SK-N-SH (cell line): ENCODE measurements at regions not wholly inside any gene's neighbourhood (a gene's known extent, or its start where the extent isn't known, plus 50 kb on each side); places are given as distances from the start of the nearest gene placed in this dataset.

ENCODE experiments used
- CTCF ChIA-PET: fragments of 300-600, 350-600 bp; formaldehyde crosslinking; extraction: SDS; loops from one replicate; lab custom pipeline; 2021; lab: Yijun Ruan, JAX
- POLR2A ChIA-PET: fragments of 350-600 bp; sonication (Branson Sonifier 250); formaldehyde crosslinking; extraction: SDS; loops from one replicate; lab custom pipeline; 2020; ENCODE audit warnings: antibody characterized with exemption, inconsistent platforms; lab: Yijun Ruan, JAX
- DNase-seq: peaks from one replicate; pipeline ENCODE4 v3.0.0; 2012
- H2AFZ ChIP-seq: fragments of 200-600 bp; sonication (generic); 2 replicates; pipeline ENCODE4 v1.8.1; 2016; ENCODE audit warnings: antibody characterized with exemption, mild to moderate bottlenecking, low read depth
- H3F3A ChIP-seq: fragments of 200-600 bp; sonication (generic); replicated peaks from 2 replicates; pipeline ENCODE3; 2016; ENCODE audit warnings: antibody characterized with exemption, mild to moderate bottlenecking; ENCODE audit not compliant: insufficient read depth
- H3K27ac ChIP-seq, 2 experiments: fragments of 200-500 bp in 1 of 2; fragments of 200-600 bp in 1 of 2; sonication (Bioruptor generic) in 1 of 2; sonication (generic), shearing (Covaris generic) in 1 of 2; 2 replicates each; pipeline versions ENCODE4 v1.5.1 to v1.6.1; 2014 to 2016; ENCODE audit warnings: low read depth in 2 of 2, inconsistent platforms in 1 of 2, low read length in 1 of 2, mild to moderate bottlenecking in 1 of 2, mixed read lengths in 1 of 2
- H3K27me3 ChIP-seq: fragments of 200-600 bp; sonication (generic), shearing (Covaris generic); 2 replicates; pipeline ENCODE4 v1.6.1; 2016; ENCODE audit warnings: mixed run types; ENCODE audit not compliant: insufficient read depth
- H3K36me3 ChIP-seq, 2 experiments: fragments of 200-500 bp in 1 of 2; fragments of 200-600 bp in 1 of 2; sonication (Bioruptor generic) in 1 of 2; sonication (generic) in 1 of 2; replicated peaks in 1 of 2; 2 replicates each; pipeline versions ENCODE3 to v1.5.1; 2014 to 2016; ENCODE audit warnings: low read length in 1 of 2, mild to moderate bottlenecking in 1 of 2; ENCODE audit not compliant: insufficient read depth in 2 of 2, control insufficient read depth in 1 of 2
- H3K4me1 ChIP-seq, 2 experiments: fragments of 200-500 bp in 1 of 2; fragments of 200-600 bp in 1 of 2; sonication (Bioruptor generic) in 1 of 2; sonication (generic), shearing (Covaris generic) in 1 of 2; 2 replicates each; pipeline versions ENCODE4 v1.5.1 to v1.6.1; 2014 to 2016; ENCODE audit warnings: low read depth in 1 of 2, low read length in 1 of 2, mixed run types in 1 of 2; ENCODE audit not compliant: insufficient read depth in 2 of 2, control insufficient read depth in 1 of 2
- H3K4me2 ChIP-seq: fragments of 200-600 bp; sonication (generic), shearing (Covaris generic); 2 replicates; pipeline ENCODE4 v1.6.1; 2017; ENCODE audit warnings: mixed run types
- H3K4me3 ChIP-seq, 2 experiments: fragments of 200-500 bp in 1 of 2; fragments of 200-600 bp in 1 of 2; sonication (Bioruptor generic) in 1 of 2; sonication (generic), shearing (Covaris generic) in 1 of 2; 2 replicates each; pipeline versions ENCODE4 v1.5.1 to v1.8.1; 2014 to 2016; ENCODE audit warnings: low read depth in 2 of 2, inconsistent platforms in 1 of 2, low read length in 1 of 2, mild to moderate bottlenecking in 1 of 2, mixed read lengths in 1 of 2, moderate library complexity in 1 of 2
- H3K79me2 ChIP-seq: fragments of 200-600 bp; sonication (generic); 2 replicates; pipeline ENCODE4 v1.8.1; 2017; ENCODE audit warnings: mild to moderate bottlenecking; ENCODE audit not compliant: insufficient read depth
- H3K9ac ChIP-seq: fragments of 200-600 bp; sonication (generic); 2 replicates; pipeline ENCODE4 v1.6.1; 2017; ENCODE audit warnings: mixed run types
- H3K9me2 ChIP-seq: fragments of 200-600 bp; sonication (generic); 2 replicates; pipeline ENCODE4 v1.6.1; 2017; ENCODE audit warnings: mixed run types
- H3K9me3 ChIP-seq: fragments of 200-600 bp; sonication (generic); 2 replicates; pipeline ENCODE4 v1.6.1; 2017; ENCODE audit warnings: mixed run types, mild to moderate bottlenecking, moderate library complexity
- H4K20me1 ChIP-seq: fragments of 200-600 bp; sonication (generic); 2 replicates; pipeline ENCODE4 v1.6.1; 2017; ENCODE audit warnings: mild to moderate bottlenecking, mixed run types; ENCODE audit not compliant: insufficient read depth
- CTCF ChIP-seq: fragments of 200-600 bp; sonication (generic); IDR thresholded peaks from 2 replicates; pipeline ENCODE4 v1.6.1; 2017; ENCODE audit warnings: antibody characterized with exemption, mild to moderate bottlenecking, moderate library complexity
- ELF1 ChIP-seq: IDR thresholded peaks from 2 replicates; pipeline ENCODE4 v1.4.0; 2012
- FOSL2 ChIP-seq: IDR thresholded peaks from 2 replicates; pipeline ENCODE4 v1.4.0; 2012; ENCODE audit warnings: low read depth, mild to moderate bottlenecking, moderate library complexity, borderline replicate concordance
- IRF3 ChIP-seq: fragments of 150-350 bp; IDR thresholded peaks from 2 replicates; pipeline ENCODE4 v1.6.1; 2016; ENCODE audit warnings: mild to moderate bottlenecking, low read depth, low read length
- MAX ChIP-seq: IDR thresholded peaks from 2 replicates; pipeline ENCODE4 v1.4.0; 2012; ENCODE audit warnings: low read depth
- MEF2A ChIP-seq: IDR thresholded peaks from 2 replicates; pipeline ENCODE4 v1.4.0; 2012; ENCODE audit warnings: low read depth, borderline replicate concordance
- NRF1 ChIP-seq: IDR thresholded peaks from 2 replicates; pipeline ENCODE4 v1.6.1; 2012; ENCODE audit warnings: low read depth, mild to moderate bottlenecking, low read length
- PBX3 ChIP-seq: IDR thresholded peaks from 2 replicates; pipeline ENCODE4; 2012
- RCOR1 ChIP-seq: fragments of 150-350 bp; IDR thresholded peaks from 2 replicates; pipeline ENCODE4 v1.6.1; 2017; ENCODE audit warnings: antibody characterized with exemption, low read length
- SIN3A ChIP-seq: IDR thresholded peaks from 2 replicates; pipeline ENCODE4 v1.6.1; 2012; ENCODE audit warnings: low read depth, mild to moderate bottlenecking, low read length, moderate library complexity, borderline replicate concordance
- SMC3 ChIP-seq: IDR thresholded peaks from 2 replicates; pipeline ENCODE4 v1.6.1; 2012; ENCODE audit warnings: low read depth, low read length, improper control_type of control experiment
- TCF12 ChIP-seq: IDR thresholded peaks from 2 replicates; pipeline ENCODE4 v1.4.0; 2012
- TEAD4 ChIP-seq: IDR thresholded peaks from 2 replicates; pipeline ENCODE4 v1.4.0; 2012; ENCODE audit warnings: mild to moderate bottlenecking, borderline replicate concordance; ENCODE audit not compliant: insufficient read depth
- USF1 ChIP-seq: IDR thresholded peaks from 2 replicates; pipeline ENCODE4 v1.4.0; 2012; ENCODE audit warnings: low read depth, borderline replicate concordance
- USF2 ChIP-seq: fragments of 150-350 bp; IDR thresholded peaks from 2 replicates; pipeline ENCODE4 v1.6.1; 2017; ENCODE audit warnings: antibody characterized with exemption, low read length, low read depth, borderline replicate concordance
- ZBTB33 ChIP-seq: IDR thresholded peaks from 2 replicates; pipeline ENCODE4 v1.4.0; 2012; ENCODE audit warnings: low read depth, borderline replicate concordance
- WGBS: methylation state at CpG from one replicate; pipeline ENCODE4 v1.1.6; 2017; ENCODE audit warnings: low lambda C conversion rate; 5-methylcytosine and 5-hydroxymethylcytosine counted together

GRCh38 chr1:4084048-4084431, 184.0 kb upstream of the C1orf174 start:
- TF ChIP-seq MEF2A (no peak), PBX3 (no peak), TCF12 (no peak), ZBTB33 (no peak), SMC3 (no peak), NRF1 (no peak), IRF3 (no peak), USF1 (no peak), RCOR1 (no peak), USF2 (no peak), CTCF (no peak), MAX (no peak), FOSL2 (no peak), ELF1 (no peak), SIN3A (no peak), TEAD4 (no peak)
- DNase-seq, result no peak
- WGBS, result 32% methylated on average over 6 of the region's 6 CpGs
- Histone ChIP-seq H3K36me3 (no peaks in the 10 kb centered on the region), H4K20me1 (no peaks in the 10 kb centered on the region), H2AFZ (no peak overlapping the region), H3K9ac (no peak overlapping the region), H3K4me3 (no peak overlapping the region), H3K27ac (no peak overlapping the region), H3K9me3 (no peaks in the 10 kb centered on the region), H3K79me2 (no peaks in the 10 kb centered on the region), H3K27me3 (no peaks in the 10 kb centered on the region), H3F3A (no peaks in the 10 kb centered on the region), H3K4me2 (no peak overlapping the region), H3K9me2 (no peaks in the 10 kb centered on the region), H3K4me1 (no peaks in the 10 kb centered on the region; a peak in 1 of 4 replicates)
- CTCF ChIA-PET, result no interaction called here
- POLR2A ChIA-PET, result no interaction called here
